COLO829 (cell line): ENCODE measurements at regions not wholly inside any gene's neighbourhood (a gene's known extent, or its start where the extent isn't known, plus 50 kb on each side); places are given as distances from the start of the nearest gene placed in this dataset.

Source experiments
- DNase-seq: peaks from one replicate; pipeline ENCODE4 v3.0.0; 2012; ENCODE audit warnings: low spot score

DNA sequence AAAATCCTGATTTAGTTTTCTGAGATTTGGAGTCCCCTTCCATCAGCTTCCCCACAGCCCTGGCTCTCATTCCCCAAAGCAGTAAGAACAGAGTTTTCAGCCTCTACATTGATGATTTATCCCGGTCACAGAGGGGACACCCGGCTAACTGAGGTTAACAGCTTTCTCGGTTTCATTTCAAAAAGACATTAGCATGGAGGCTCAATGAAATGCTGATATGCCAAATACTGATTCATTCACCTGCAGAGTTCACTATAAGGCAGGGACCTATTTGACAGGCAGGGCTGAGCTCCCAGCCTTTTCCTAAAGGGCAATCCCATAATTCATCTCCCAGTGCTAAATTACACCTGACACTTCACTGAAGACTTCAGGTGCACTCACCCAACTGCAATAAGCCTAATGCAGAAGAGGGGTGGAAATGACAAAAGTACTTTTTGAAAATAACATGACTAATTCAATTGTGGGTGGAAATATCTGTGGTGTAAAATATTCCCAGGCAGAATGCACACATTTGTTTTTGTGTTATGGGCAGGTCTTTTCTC is 99.8 kb upstream of the PMFBP1 start:
- no peak for DNase-seq

- no peak for DNase-seq
Observed at GRCh38 chr16:72270531-72270930, 98.6 kb upstream of the PMFBP1 start.

- no peak for DNase-seq
Observed at GRCh38 chr16:72266836-72267235, 94.9 kb upstream of the PMFBP1 start.

- DNase-seq = no peak
Observed at GRCh38 chr16:72264771-72265170, 92.8 kb upstream of the PMFBP1 start.

GRCh38 chr16:72262711-72263110 is 90.8 kb upstream of the PMFBP1 start:
- peak; percentile 7 for DNase-seq

GRCh38 chr16:72261127-72261526 is 89.2 kb upstream of the PMFBP1 start:
- no peak for DNase-seq

- DNase-seq = no peak
Observed at GRCh38 chr16:72256398-72257066, 84.6 kb upstream of the PMFBP1 start.

- DNase-seq = no peak
Observed at GRCh38 chr16:72255786-72256185, 83.8 kb upstream of the PMFBP1 start.

GRCh38 chr16:72247821-72248253 is 75.9 kb upstream of the PMFBP1 start:
- DNase-seq = no peak

GRCh38 chr16:72246423-72246822 is 74.5 kb upstream of the PMFBP1 start:
- DNase-seq = no peak

- DNase-seq = no peak
Observed at GRCh38 chr16:72244853-72245252, 72.9 kb upstream of the PMFBP1 start.

- no peak for DNase-seq
Observed at GRCh38 chr16:72243621-72244020, 71.7 kb upstream of the PMFBP1 start.

DNA sequence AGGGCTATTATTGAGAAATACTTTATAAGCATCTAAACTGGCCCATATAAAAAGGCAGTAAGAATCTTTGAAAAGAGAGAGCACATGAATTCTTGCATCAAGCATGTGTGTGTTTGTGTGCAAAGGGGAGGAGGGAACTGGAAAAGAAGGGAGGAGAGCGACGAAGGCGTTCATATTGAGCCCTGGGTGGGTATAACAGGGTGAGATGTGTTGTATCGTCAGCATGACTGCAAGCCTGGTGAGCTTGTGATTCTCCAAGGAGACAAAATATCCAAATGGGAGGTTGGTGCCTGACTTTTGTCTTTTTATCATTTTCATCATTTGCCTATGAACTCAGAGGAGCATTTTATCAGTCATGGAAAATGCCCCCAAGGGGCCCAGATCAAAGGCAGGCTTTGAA is 70.8 kb upstream of the PMFBP1 start:
- DNase-seq = no peak

DNA sequence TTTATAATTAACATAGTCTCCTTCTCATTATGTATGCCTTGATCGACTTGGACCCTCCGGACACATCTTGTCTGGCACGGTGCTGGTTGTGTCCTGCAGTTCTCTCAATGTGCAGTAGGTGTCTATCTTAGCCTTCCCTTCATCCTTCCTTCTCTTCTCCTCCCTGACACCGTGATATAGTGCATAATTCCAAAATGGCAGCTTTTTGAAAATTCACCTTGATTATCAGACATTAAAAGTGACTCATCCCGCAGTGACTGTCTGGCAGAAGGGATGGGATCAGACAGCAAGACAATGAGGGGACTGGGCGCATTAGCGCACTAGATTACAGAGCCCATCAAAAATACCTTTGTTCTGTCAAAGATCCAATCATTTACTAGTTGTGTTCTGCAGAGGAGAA is 70.0 kb upstream of the PMFBP1 start:
- peak; percentile 28 for DNase-seq

DNA sequence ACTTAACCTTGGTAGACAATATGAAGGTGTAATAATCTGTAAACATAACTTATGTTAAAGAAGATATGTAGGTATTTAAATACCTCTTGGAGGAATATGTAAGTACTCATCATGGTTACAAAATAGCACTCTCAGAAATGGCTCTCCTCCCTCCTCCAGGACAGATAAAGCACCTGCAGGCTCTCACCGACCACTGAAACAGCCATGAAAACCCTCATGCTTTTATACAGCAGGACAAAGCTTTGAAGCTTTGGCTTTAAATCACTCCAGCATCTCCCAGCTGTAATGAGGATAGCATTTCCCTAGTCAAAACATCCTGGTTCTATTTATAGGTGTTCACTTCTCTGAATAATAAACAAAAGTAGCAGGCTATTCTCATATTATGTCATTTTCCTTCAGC is 69.1 kb upstream of the PMFBP1 start:
- DNase-seq = no peak

DNA sequence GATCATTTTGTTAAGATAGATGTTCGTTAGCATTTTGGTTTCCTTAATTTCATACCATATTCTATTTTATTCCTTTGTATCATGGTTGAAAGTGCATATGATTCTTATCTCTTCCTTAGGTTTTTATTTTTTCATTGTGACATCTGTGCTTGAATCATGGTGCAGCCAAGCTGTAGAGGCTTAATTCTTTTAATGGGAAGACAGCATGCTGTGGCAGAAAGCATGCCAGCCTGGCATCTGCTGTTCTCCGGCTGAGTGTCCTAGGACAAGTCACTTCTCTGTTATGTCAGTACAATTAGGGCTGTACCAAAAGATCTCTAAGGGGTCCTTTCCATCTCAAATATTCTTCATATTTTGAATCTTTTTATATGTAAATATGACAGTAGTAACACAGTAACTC is 68.5 kb upstream of the PMFBP1 start:
- no peak for DNase-seq

GRCh38 chr16:72236866-72237265 is 64.9 kb upstream of the PMFBP1 start:
- no peak for DNase-seq

GRCh38 chr16:72234387-72234786 is 62.4 kb upstream of the PMFBP1 start:
- DNase-seq = no peak

DNA sequence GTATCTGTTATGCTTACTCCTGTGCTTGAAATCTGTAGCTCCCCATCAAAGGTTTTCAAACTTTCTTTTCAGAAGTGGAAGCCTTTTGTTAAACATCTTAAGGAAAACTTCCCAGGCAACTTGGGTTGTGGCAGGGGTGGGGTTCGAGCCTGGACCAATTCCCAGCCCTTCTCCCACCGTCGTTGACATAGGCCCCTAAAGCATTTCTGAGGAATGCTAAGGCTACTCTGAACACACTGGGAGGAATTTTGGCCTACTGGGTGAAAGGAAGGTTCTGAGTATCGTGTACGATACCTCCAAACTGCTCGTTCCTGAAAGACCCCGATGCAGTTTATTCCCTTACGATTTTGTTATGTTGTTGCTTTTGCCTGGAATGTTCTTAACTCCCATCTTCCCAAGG is 56.1 kb upstream of the PMFBP1 start:
- no peak for DNase-seq

GRCh38 chr16:72226136-72226535 is 54.2 kb upstream of the PMFBP1 start:
- no peak for DNase-seq

- DNase-seq = no peak
Observed at GRCh38 chr16:72224260-72224768, 52.4 kb upstream of the PMFBP1 start.

DNA sequence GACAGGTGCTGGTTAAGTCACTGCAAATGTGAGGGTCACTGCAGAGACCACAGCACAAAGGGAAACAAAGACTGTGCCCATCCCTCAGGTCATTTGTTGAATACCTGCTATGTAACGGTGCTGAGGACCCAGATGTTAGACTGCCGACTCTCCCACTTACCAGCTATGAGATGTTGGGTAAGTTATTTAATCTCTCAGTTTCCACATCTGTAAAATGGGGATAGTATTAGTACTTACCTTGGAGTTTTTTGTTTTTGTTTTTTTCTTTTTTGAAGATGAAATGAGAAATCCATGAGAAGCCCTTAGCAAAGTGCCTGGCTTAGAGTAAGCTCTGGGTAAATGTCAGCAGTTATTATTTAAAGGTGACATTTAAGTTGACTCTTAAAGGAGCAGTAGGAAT is 50.5 kb upstream of the PMFBP1 start:
- DNase-seq = no peak
